ENCODE measurements at regions not wholly inside any gene's neighbourhood (a gene's known extent, or its start where the extent isn't known, plus 50 kb on each side); places are given as distances from the start of the nearest gene placed in this dataset.

DNA sequence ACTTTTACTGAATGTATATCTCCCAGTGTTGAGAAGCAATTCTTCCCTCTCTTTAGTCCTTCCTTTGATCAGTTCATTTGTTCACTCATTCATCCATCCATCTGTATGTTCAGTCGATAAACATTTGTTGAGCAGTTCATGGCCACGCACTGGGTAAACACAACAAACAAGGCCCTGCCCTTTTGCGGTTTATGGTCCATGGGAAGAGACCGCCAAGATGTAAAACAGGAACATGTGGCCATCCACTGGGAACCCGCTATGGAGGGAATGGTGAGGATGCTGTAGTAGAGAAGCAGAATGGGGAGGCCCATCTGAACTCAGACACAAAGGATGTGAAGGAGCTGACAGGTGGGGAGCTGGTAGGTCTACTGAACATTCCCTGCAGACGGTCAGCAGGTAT lies 102.7 kb upstream of the SPRY4 start:
- no peaks in the 10 kb centered on the region for H3K9me3 ChIP-seq
- DNase-seq (ENCODE audit: low spot score): no peak
- peaks cover 0 to 28% of the 10 kb centered on the region in 2 donors for H3K4me1 ChIP-seq
- H3K36me3 ChIP-seq: no peaks in the 10 kb centered on the region
- TF ChIP-seq, protein P1, sequence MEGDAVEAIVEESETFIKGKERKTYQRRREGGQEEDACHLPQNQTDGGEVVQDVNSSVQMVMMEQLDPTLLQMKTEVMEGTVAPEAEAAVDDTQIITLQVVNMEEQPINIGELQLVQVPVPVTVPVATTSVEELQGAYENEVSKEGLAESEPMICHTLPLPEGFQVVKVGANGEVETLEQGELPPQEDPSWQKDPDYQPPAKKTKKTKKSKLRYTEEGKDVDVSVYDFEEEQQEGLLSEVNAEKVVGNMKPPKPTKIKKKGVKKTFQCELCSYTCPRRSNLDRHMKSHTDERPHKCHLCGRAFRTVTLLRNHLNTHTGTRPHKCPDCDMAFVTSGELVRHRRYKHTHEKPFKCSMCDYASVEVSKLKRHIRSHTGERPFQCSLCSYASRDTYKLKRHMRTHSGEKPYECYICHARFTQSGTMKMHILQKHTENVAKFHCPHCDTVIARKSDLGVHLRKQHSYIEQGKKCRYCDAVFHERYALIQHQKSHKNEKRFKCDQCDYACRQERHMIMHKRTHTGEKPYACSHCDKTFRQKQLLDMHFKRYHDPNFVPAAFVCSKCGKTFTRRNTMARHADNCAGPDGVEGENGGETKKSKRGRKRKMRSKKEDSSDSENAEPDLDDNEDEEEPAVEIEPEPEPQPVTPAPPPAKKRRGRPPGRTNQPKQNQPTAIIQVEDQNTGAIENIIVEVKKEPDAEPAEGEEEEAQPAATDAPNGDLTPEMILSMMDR (IDR thresholded peaks at IDR 0.05): no peak
- no peak overlapping the region for H3K4me3 ChIP-seq
- no peaks in the 10 kb centered on the region for H3K27me3 ChIP-seq
- no peak overlapping the region for H3K27ac ChIP-seq

DNA sequence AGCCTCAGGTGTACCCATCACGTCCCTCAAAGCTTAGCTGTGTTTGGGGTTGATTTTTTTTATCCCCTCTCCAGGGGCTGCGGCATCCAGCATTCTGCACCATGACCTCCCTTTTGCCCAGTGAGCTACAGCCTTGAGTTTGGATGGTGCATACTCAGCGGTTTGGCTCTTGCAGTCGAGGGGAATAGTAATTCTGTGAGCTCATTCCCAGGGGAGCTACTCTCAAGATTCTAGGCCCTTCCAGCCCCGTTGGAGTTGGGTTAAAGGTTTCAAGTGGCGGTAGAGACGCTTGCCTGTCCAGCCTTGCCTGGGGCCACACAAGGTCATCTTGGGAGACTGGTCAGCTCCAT lies 102.2 kb upstream of the SPRY4 start:
- H3K36me3 ChIP-seq: no peaks in the 10 kb centered on the region
- H3K4me3 ChIP-seq: no peak overlapping the region
- DNase-seq (ENCODE audit: low spot score): no peak
- TF ChIP-seq, protein P1 (IDR thresholded peaks at IDR 0.05): no peak
- H3K27ac ChIP-seq: peak overlapping the region in 1 of 2 donors; percentile 66
- no peaks in the 10 kb centered on the region for H3K9me3 ChIP-seq
- no peaks in the 10 kb centered on the region for H3K27me3 ChIP-seq
- H3K4me1 ChIP-seq: peaks cover 0 to 25% of the 10 kb centered on the region in 2 donors

DNA sequence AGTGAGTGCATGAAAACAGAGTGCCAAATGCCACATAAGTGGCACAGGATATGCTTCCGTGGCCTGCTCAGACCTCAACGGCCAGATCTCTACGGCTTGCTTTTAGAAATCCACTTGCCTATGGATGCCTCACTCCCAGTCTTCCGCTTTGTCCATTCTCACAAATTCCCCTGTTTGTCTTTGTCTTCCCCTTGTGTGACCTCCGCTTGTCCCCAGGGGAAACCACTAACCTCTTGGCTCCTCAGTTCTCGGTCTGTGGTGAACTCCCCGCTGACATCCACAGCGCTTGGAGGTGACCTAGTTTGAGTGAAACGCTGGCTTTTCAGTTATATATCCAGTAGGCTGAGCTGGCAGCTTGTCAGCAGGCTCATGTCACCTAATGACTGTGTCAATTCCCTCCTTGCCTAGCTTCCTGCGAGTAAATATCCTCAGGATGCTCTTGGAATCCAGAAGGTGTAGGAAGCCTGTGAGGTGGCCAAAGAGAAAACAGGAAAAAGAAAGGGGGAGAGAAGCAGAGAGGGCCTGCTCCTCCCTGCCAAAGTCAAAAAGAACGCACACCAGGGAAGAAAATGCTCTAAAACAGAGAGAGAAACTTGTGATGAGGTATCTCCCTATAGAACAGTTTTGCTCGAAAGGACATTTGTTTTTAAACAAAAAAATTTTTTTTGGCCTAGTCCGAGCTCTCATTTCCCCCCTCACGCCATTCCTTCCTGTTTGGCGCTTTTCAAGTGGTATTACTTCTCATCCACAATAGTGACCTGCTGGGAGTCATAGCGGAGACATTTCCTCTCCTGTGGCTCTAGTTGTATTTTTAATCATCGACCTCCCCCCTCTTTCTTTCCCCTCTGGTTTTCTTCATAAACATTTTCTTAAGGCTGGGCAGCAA lies 101.6 kb upstream of the SPRY4 start:
- Histone ChIP-seq H3K4me1 (peaks cover 0 to 25% of the 10 kb centered on the region in 2 donors), H3K27ac (peak overlapping the region; percentile 5 to 66), H3K27me3 (no peaks in the 10 kb centered on the region), H3K9me3 (no peaks in the 10 kb centered on the region), H3K4me3 (no peak overlapping the region), H3K36me3 (no peaks in the 10 kb centered on the region)
- DNase-seq (ENCODE audit: low spot score): peak; percentile 80
- TF ChIP-seq, protein P1 (IDR thresholded peaks at IDR 0.05): no peak

DNA sequence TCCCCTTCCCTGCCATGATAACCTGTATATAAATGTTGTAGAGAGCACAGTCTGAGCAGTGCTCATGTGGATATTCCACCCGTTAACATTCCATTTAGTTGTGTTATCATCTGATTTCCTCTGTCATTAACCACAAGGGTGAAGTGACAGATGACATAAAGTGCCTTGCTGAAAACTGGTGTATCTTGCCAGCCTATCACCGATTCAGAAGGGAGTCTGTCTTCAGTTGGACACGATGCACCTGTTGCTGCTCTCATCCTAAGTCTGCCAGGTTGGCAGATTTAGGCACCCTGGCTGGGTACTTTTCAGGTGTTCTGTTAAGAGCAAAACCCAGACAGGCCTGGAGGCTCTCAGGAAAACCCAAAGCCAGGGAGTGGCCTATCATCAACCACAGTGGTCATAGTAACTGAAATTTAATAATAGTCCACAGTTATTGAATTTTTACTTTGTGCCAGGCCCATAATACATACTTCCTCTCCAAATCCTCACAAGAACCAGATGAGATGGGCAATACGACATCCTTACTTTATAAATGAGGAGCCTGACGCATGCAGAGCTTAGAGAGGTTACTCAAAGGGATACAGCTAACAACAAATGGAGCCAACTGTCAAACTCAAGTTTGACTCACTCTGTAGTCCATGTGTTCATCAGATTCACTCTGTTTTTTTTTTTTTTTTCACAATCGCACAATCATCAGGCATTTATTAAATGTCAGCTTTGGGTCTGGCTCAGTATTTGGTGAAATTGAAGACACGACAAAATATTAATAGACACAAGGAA lies 100.7 kb upstream of the SPRY4 start:
- Histone ChIP-seq H3K4me1 (peaks cover 0 to 25% of the 10 kb centered on the region in 2 donors), H3K4me3 (no peak overlapping the region), H3K27me3 (no peaks in the 10 kb centered on the region), H3K36me3 (no peaks in the 10 kb centered on the region), H3K27ac (peak overlapping the region; percentile 5 to 66), H3K9me3 (no peaks in the 10 kb centered on the region)
- TF ChIP-seq, protein P1 (IDR thresholded peaks at IDR 0.05): no peak
- DNase-seq (ENCODE audit: low spot score): no peak

DNA sequence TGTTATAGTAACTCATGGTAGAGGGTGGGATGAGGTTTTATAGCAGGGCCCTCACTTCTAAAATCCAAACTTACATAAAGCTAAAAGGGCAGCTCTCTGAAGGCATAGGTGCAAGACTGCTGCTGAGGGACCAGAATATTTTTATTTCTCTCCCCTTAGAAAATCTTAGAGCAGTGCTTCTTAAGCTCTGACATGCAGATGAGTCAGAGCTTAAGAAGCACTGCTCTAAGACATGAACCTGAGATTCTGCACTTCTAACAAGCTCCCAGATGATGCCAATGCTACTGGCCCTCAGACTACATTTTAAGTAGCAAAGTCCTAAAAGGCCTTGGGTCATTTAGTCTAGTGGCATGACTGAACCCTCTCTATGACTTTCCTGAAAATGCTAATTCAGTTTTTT lies 97.6 kb upstream of the SPRY4 start:
- TF ChIP-seq, protein P1 (IDR thresholded peaks at IDR 0.05): no peak
- Histone ChIP-seq H3K36me3 (no peaks in the 10 kb centered on the region), H3K27ac (no peak overlapping the region), H3K4me3 (no peak overlapping the region), H3K27me3 (no peaks in the 10 kb centered on the region), H3K4me1 (peaks cover 0 to 13% of the 10 kb centered on the region in 2 donors), H3K9me3 (no peaks in the 10 kb centered on the region)
- DNase-seq (ENCODE audit: low spot score): no peak
